ENCODE measurements at regions not wholly inside any gene's neighbourhood (a gene's known extent, or its start where the extent isn't known, plus 50 kb on each side); places are given as distances from the start of the nearest gene placed in this dataset.

DNA sequence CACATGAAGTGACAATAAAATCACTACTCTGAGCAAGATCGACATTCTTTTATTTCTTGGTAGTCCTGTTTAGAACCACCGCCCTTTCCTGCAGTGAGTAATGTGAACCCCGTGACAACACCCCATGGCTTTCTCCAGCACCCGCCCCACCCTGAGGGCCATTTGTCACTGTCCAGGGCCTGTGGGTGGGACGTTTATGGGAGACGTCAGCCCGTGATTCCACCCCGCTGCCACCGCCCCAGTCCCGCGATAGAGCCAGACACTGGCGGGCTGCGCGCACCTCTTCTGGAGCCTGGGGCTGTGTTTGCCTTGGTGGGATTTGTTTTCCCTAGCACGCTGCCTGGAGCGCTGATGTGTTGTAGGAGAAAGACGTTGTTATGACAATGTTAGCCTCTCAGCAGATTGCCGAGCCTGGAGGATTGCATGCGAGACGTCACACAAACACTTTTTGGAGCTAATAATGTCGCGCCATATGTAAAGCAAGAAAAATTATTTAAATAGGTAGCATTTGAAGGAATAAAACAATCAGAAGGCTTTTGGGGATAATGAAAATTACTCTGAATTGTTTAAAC is 263.7 kb downstream of the TEX29 start:
- H3K4me1 ChIP-seq (ENCODE audit: insufficient read depth, low read length, poor library complexity, severe bottlenecking), result no peaks in the 10 kb centered on the region
- no TSS peak for BruUV-seq (replicated peaks)
- no peak for DNase-seq (ENCODE audit: low spot score)
- H3K4me2 ChIP-seq (ENCODE audit: low read length), result no peak overlapping the region
- no peaks in the 10 kb centered on the region for H3K36me3 ChIP-seq (ENCODE audit: insufficient read depth, low read length)
- CTCF ChIA-PET (ENCODE audit: unreplicated experiment), result no interaction called here
- intact Hi-C loops (cut with micrococcal nuclease; ENCODE audit: unreplicated experiment), result no loop called here
- TF ChIP-seq, protein P1, sequence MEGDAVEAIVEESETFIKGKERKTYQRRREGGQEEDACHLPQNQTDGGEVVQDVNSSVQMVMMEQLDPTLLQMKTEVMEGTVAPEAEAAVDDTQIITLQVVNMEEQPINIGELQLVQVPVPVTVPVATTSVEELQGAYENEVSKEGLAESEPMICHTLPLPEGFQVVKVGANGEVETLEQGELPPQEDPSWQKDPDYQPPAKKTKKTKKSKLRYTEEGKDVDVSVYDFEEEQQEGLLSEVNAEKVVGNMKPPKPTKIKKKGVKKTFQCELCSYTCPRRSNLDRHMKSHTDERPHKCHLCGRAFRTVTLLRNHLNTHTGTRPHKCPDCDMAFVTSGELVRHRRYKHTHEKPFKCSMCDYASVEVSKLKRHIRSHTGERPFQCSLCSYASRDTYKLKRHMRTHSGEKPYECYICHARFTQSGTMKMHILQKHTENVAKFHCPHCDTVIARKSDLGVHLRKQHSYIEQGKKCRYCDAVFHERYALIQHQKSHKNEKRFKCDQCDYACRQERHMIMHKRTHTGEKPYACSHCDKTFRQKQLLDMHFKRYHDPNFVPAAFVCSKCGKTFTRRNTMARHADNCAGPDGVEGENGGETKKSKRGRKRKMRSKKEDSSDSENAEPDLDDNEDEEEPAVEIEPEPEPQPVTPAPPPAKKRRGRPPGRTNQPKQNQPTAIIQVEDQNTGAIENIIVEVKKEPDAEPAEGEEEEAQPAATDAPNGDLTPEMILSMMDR (conservative IDR thresholded peaks at IDR 0.05; ENCODE audit: low read length), result no peak
- no peak for TF ChIP-seq EZH2phosphoT487 (IDR thresholded peaks at IDR 0.05; ENCODE audit: borderline replicate concordance, low read depth, low read length)
- H3K9me2 ChIP-seq (ENCODE audit: insufficient read depth, low read length), result no peaks in the 10 kb centered on the region
- H2AFZ ChIP-seq (ENCODE audit: low read length), result no peak overlapping the region
- no peak overlapping the region for H3K4me3 ChIP-seq (ENCODE audit: low read depth, low read length, poor library complexity, severe bottlenecking)
- H3K79me2 ChIP-seq (ENCODE audit: insufficient read depth, low read depth, low read length), result no peaks in the 10 kb centered on the region
- H3K9me3 ChIP-seq (ENCODE audit: low read length), result no peaks in the 10 kb centered on the region
- H4K20me1 ChIP-seq (ENCODE audit: insufficient read depth, low read length), result no peaks in the 10 kb centered on the region
- no peak overlapping the region for H3K27ac ChIP-seq (ENCODE audit: low read depth, low read length, poor library complexity, severe bottlenecking)
- POLR2A ChIA-PET, result no interaction called here

DNA sequence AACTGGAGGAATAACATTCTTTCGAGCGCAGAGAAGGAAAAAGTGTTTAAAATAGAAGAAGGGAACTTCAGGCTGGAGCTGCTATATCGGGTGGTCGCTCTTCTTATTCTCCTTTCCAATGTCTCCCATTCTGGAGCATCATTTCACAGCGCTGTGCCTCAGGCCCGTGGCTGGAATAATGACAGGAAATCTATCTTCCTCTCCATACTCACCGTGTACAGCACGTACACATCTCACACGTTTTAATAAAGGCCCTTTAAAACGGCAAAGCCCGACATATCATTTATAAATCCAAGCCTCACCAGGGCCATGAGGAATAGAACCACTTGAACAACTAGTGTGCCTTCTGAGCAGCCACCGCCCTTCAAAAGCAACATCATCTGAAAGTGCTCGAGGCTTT is 264.4 kb downstream of the TEX29 start:
- H2AFZ ChIP-seq (ENCODE audit: low read length), result no peak overlapping the region
- H3K9me3 ChIP-seq (ENCODE audit: low read length), result no peaks in the 10 kb centered on the region
- no peak overlapping the region for H3K4me3 ChIP-seq (ENCODE audit: low read depth, low read length, poor library complexity, severe bottlenecking)
- no peaks in the 10 kb centered on the region for H3K9me2 ChIP-seq (ENCODE audit: insufficient read depth, low read length)
- H3K4me2 ChIP-seq (ENCODE audit: low read length), result no peak overlapping the region
- CTCF ChIA-PET (ENCODE audit: unreplicated experiment), result no interaction called here
- intact Hi-C loops (cut with micrococcal nuclease; ENCODE audit: unreplicated experiment), result no loop called here
- no peaks in the 10 kb centered on the region for H3K4me1 ChIP-seq (ENCODE audit: insufficient read depth, low read length, poor library complexity, severe bottlenecking)
- no TSS peak for BruUV-seq (replicated peaks)
- no peaks in the 10 kb centered on the region for H3K36me3 ChIP-seq (ENCODE audit: insufficient read depth, low read length)
- H3K79me2 ChIP-seq (ENCODE audit: insufficient read depth, low read depth, low read length), result no peaks in the 10 kb centered on the region
- H4K20me1 ChIP-seq (ENCODE audit: insufficient read depth, low read length), result no peaks in the 10 kb centered on the region
- no peak for DNase-seq (ENCODE audit: low spot score)
- POLR2A ChIA-PET, result no interaction called here
- TF ChIP-seq EZH2phosphoT487 (IDR thresholded peaks at IDR 0.05; ENCODE audit: borderline replicate concordance, low read depth, low read length), result no peak
- TF ChIP-seq, protein P1 (conservative IDR thresholded peaks at IDR 0.05; ENCODE audit: low read length), result no peak
- no peak overlapping the region for H3K27ac ChIP-seq (ENCODE audit: low read depth, low read length, poor library complexity, severe bottlenecking)

DNA sequence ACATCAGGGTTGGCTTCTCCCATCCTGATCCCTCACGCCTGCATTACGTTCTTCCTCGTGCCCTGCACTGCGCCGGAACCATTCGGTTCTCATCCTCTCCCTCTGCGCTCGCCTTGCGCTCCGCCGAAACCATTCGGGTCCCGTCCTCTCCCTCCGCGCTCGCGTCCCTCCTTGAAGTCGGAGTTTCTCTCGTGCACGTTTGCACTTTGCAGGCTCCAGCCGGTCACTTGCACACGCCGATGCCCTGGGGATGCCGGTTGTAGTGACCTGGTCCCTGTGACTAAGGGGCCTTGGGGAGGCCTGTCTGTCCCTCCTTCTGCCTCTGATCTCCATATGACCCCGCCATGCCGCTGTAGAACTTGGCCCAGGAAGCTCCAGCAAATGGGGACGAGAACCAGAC is 265.8 kb downstream of the TEX29 start:
- H4K20me1 ChIP-seq (ENCODE audit: insufficient read depth, low read length), result no peaks in the 10 kb centered on the region
- DNase-seq (ENCODE audit: low spot score), result no peak
- CTCF ChIA-PET (ENCODE audit: unreplicated experiment), result no interaction called here
- POLR2A ChIA-PET, result no interaction called here
- H3K9me3 ChIP-seq (ENCODE audit: low read length), result no peaks in the 10 kb centered on the region
- intact Hi-C loops (cut with micrococcal nuclease; ENCODE audit: unreplicated experiment), result no loop called here
- no TSS peak for BruUV-seq (replicated peaks)
- no peak overlapping the region for H3K27ac ChIP-seq (ENCODE audit: low read depth, low read length, poor library complexity, severe bottlenecking)
- no peaks in the 10 kb centered on the region for H3K79me2 ChIP-seq (ENCODE audit: insufficient read depth, low read depth, low read length)
- no peak overlapping the region for H2AFZ ChIP-seq (ENCODE audit: low read length)
- no peak overlapping the region for H3K4me2 ChIP-seq (ENCODE audit: low read length)
- H3K4me3 ChIP-seq (ENCODE audit: low read depth, low read length, poor library complexity, severe bottlenecking), result no peak overlapping the region
- no peaks in the 10 kb centered on the region for H3K36me3 ChIP-seq (ENCODE audit: insufficient read depth, low read length)
- no peaks in the 10 kb centered on the region for H3K9me2 ChIP-seq (ENCODE audit: insufficient read depth, low read length)
- no peak for TF ChIP-seq EZH2phosphoT487 (IDR thresholded peaks at IDR 0.05; ENCODE audit: borderline replicate concordance, low read depth, low read length)
- TF ChIP-seq, protein P1 (conservative IDR thresholded peaks at IDR 0.05; ENCODE audit: low read length), result no peak
- no peaks in the 10 kb centered on the region for H3K4me1 ChIP-seq (ENCODE audit: insufficient read depth, low read length, poor library complexity, severe bottlenecking)
